Mesenchymal stem cell (in vitro differentiated cells and primary cell): ENCODE measurements at regions not wholly inside any gene's neighbourhood (a gene's known extent, or its start where the extent isn't known, plus 50 kb on each side); places are given as distances from the start of the nearest gene placed in this dataset.

ENCODE experiments used
- DNase-seq: peaks from one replicate; pipeline ENCODE4 v3.0.0-alpha.2; 2013
- H2AFZ ChIP-seq: one replicate; pipeline ENCODE4 v1.6.1; 2013; ENCODE audit warnings: low read depth, mild to moderate bottlenecking, control low read depth, inconsistent platforms, low read length, moderate library complexity
- H2AK5ac ChIP-seq: 2 replicates; pipeline ENCODE4 v1.6.1; 2013; ENCODE audit warnings: low read length, moderate library complexity, mild to moderate bottlenecking, inconsistent platforms; ENCODE audit not compliant: severe bottlenecking
- H2BK120ac ChIP-seq: one replicate; pipeline ENCODE4 v1.6.1; 2013; ENCODE audit warnings: low read depth, mild to moderate bottlenecking, inconsistent platforms, low read length, moderate library complexity
- H2BK12ac ChIP-seq, 2 experiments: one replicate each; pipeline ENCODE4 v1.6.1; 2013; ENCODE audit warnings: inconsistent platforms in 2 of 2, low read length in 2 of 2, mild to moderate bottlenecking in 2 of 2, moderate library complexity in 2 of 2, control low read depth in 1 of 2
- H2BK15ac ChIP-seq: one replicate; pipeline ENCODE4 v1.6.1; 2013; ENCODE audit warnings: mild to moderate bottlenecking, low read depth, inconsistent platforms; ENCODE audit not compliant: poor library complexity, severe bottlenecking
- H2BK5ac ChIP-seq: 2 replicates; pipeline ENCODE4 v1.6.1; 2013; ENCODE audit warnings: low read depth, mild to moderate bottlenecking, low read length, control low read depth, inconsistent platforms; ENCODE audit not compliant: poor library complexity, severe bottlenecking
- H3K14ac ChIP-seq, 2 experiments: one replicate each; pipeline ENCODE4 v1.6.1; 2013; ENCODE audit warnings: inconsistent platforms in 2 of 2, low read length in 2 of 2, control low read depth in 1 of 2, mild to moderate bottlenecking in 1 of 2, moderate library complexity in 1 of 2
- H3K18ac ChIP-seq, 2 experiments: one replicate each; pipeline ENCODE4 v1.6.1; 2013; ENCODE audit warnings: inconsistent platforms in 2 of 2, low read length in 2 of 2, control low read depth in 1 of 2, low read depth in 1 of 2, mild to moderate bottlenecking in 1 of 2
- H3K23ac ChIP-seq, 2 experiments: one replicate each; pipeline ENCODE4 v1.6.1; 2013; ENCODE audit warnings: inconsistent platforms in 2 of 2, low read length in 2 of 2, mild to moderate bottlenecking in 2 of 2, moderate library complexity in 2 of 2, control low read depth in 1 of 2
- H3K27ac ChIP-seq: 2 replicates; pipeline ENCODE4 v1.5.1; 2013; ENCODE audit warnings: mild to moderate bottlenecking, moderate library complexity, low read length, control low read depth, inconsistent platforms; ENCODE audit not compliant: poor library complexity, severe bottlenecking
- H3K27me3 ChIP-seq, 2 experiments: 2 replicates each; pipeline versions ENCODE4 v1.6.1 to v1.7.0; 2013; ENCODE audit warnings: low read length in 2 of 2, mild to moderate bottlenecking in 2 of 2, moderate library complexity in 2 of 2, control low read depth in 1 of 2, inconsistent platforms in 1 of 2; ENCODE audit not compliant: control insufficient read depth in 1 of 2, insufficient read depth in 1 of 2
- H3K36me3 ChIP-seq, 2 experiments: 2 replicates each; pipeline versions ENCODE4 v1.6.1 to v1.7.0; 2013; ENCODE audit warnings: low read length in 2 of 2, control low read depth in 1 of 2, inconsistent platforms in 1 of 2, low read depth in 1 of 2, mild to moderate bottlenecking in 1 of 2; ENCODE audit not compliant: insufficient read depth in 2 of 2, control insufficient read depth in 1 of 2
- H3K4ac ChIP-seq, 2 experiments: one replicate each; pipeline ENCODE4 v1.6.1; 2013; ENCODE audit warnings: inconsistent platforms in 2 of 2, low read length in 2 of 2, mild to moderate bottlenecking in 2 of 2, moderate library complexity in 2 of 2, control low read depth in 1 of 2, low read depth in 1 of 2
- H3K4me1 ChIP-seq: 2 replicates; pipeline ENCODE4 v1.6.1; 2013; ENCODE audit warnings: low read depth, low read length, control low read depth; ENCODE audit not compliant: control insufficient read depth, insufficient read depth
- H3K4me2 ChIP-seq: 2 replicates; pipeline ENCODE4 v1.6.1; 2013; ENCODE audit warnings: low read length, mild to moderate bottlenecking, inconsistent platforms; ENCODE audit not compliant: poor library complexity, severe bottlenecking
- H3K4me3 ChIP-seq, 2 experiments: 2 replicates each; pipeline versions ENCODE4 v1.5.1 to v1.7.0; 2013; ENCODE audit warnings: low read length in 2 of 2, mild to moderate bottlenecking in 2 of 2, control low read depth in 1 of 2, low read depth in 1 of 2; ENCODE audit not compliant: insufficient read depth in 1 of 2
- H3K79me1 ChIP-seq: replicated peaks from 2 replicates; pipeline ENCODE4 v1.6.1; 2013; ENCODE audit warnings: mild to moderate bottlenecking, control low read depth, low read length, inconsistent platforms; ENCODE audit not compliant: poor library complexity, severe bottlenecking
- H3K9ac ChIP-seq: 2 replicates; pipeline ENCODE4 v1.7.0; 2013; ENCODE audit warnings: mild to moderate bottlenecking, low read length, moderate library complexity
- H3K9me3 ChIP-seq: 2 replicates; pipeline ENCODE4 v1.7.0; 2013; ENCODE audit warnings: mild to moderate bottlenecking, low read length; ENCODE audit not compliant: control insufficient read depth
- H4K8ac ChIP-seq: one replicate; pipeline ENCODE4 v1.6.1; 2013; ENCODE audit warnings: inconsistent platforms, mild to moderate bottlenecking, low read length, moderate library complexity
- H4K91ac ChIP-seq: one replicate; pipeline ENCODE4 v1.6.1; 2013; ENCODE audit warnings: mild to moderate bottlenecking, low read length, inconsistent platforms
- WGBS: methylation state at CpG from one replicate; pipeline ENCODE4 v1.1.7; 2013; ENCODE audit warnings: mixed read lengths; 5-methylcytosine and 5-hydroxymethylcytosine counted together

GRCh38 chr4:138964716-138965426, 50.7 kb upstream of the NOCT start:
- H3K4me2 ChIP-seq, result no peak overlapping the region
- no peak overlapping the region for H3K9ac ChIP-seq
- H3K27ac ChIP-seq, result no peak overlapping the region
- no peak overlapping the region for H2BK5ac ChIP-seq
- no peaks in the 10 kb centered on the region for H3K79me1 ChIP-seq
- H2BK12ac ChIP-seq, result no peak overlapping the region
- no peaks in the 10 kb centered on the region for H3K4me1 ChIP-seq
- no peak overlapping the region for H3K14ac ChIP-seq
- DNase-seq, result no peak
- H3K18ac ChIP-seq, result no peak overlapping the region
- no peaks in the 10 kb centered on the region for H3K27me3 ChIP-seq
- H4K8ac ChIP-seq, result no peak overlapping the region
- H2BK15ac ChIP-seq, result no peak overlapping the region
- no peak overlapping the region for H3K4ac ChIP-seq
- H3K9me3 ChIP-seq, result no peaks in the 10 kb centered on the region
- no peak overlapping the region for H2AK5ac ChIP-seq
- no peaks in the 10 kb centered on the region for H3K36me3 ChIP-seq
- H3K4me3 ChIP-seq, result no peak overlapping the region
- no peak overlapping the region for H2BK120ac ChIP-seq
- H2AFZ ChIP-seq, result no peak overlapping the region
- no peak overlapping the region for H3K23ac ChIP-seq
- 83% methylated on average over 4 of the region's 8 CpGs for WGBS
- no peak overlapping the region for H4K91ac ChIP-seq

- 82% methylated on average over 1 of the region's 4 CpGs for WGBS
- no peaks in the 10 kb centered on the region for H3K36me3 ChIP-seq
- H2BK5ac ChIP-seq, result no peak overlapping the region
- H3K4me3 ChIP-seq, result no peak overlapping the region
- H3K9me3 ChIP-seq, result no peaks in the 10 kb centered on the region
- no peak overlapping the region for H3K14ac ChIP-seq
- H3K4me1 ChIP-seq, result no peaks in the 10 kb centered on the region
- no peaks in the 10 kb centered on the region for H3K79me1 ChIP-seq
- H3K18ac ChIP-seq, result no peak overlapping the region
- no peak overlapping the region for H4K91ac ChIP-seq
- H3K4ac ChIP-seq, result no peak overlapping the region
- H3K4me2 ChIP-seq, result no peak overlapping the region
- H2BK120ac ChIP-seq, result no peak overlapping the region
- no peak overlapping the region for H2BK15ac ChIP-seq
- DNase-seq, result no peak
- no peak overlapping the region for H4K8ac ChIP-seq
- no peak overlapping the region for H2AK5ac ChIP-seq
- no peak overlapping the region for H3K9ac ChIP-seq
- H3K27ac ChIP-seq, result no peak overlapping the region
- H2BK12ac ChIP-seq, result no peak overlapping the region
- H3K27me3 ChIP-seq, result no peaks in the 10 kb centered on the region
- no peak overlapping the region for H3K23ac ChIP-seq
- no peak overlapping the region for H2AFZ ChIP-seq
Measured at GRCh38 chr4:138963412-138963811, 52.2 kb upstream of the NOCT start.

GRCh38 chr4:138961664-138962063, 53.9 kb upstream of the NOCT start:
- 100% methylated on average over 1 of the region's 1 CpG for WGBS
- H4K91ac ChIP-seq, result no peak overlapping the region
- no peak for DNase-seq

GRCh38 chr4:138961129-138961528, 54.5 kb upstream of the NOCT start:
- Histone ChIP-seq H2BK12ac (no peak overlapping the region), H2BK15ac (no peak overlapping the region), H2BK5ac (no peak overlapping the region), H3K36me3 (no peaks in the 10 kb centered on the region), H3K23ac (no peak overlapping the region), H4K8ac (no peak overlapping the region), H3K9ac (no peak overlapping the region), H2AK5ac (no peak overlapping the region), H3K79me1 (no peaks in the 10 kb centered on the region), H3K4me1 (no peaks in the 10 kb centered on the region), H2AFZ (no peak overlapping the region), H3K4me2 (no peak overlapping the region), H3K27ac (no peak overlapping the region), H4K91ac (no peak overlapping the region), H3K4ac (no peak overlapping the region), H3K4me3 (no peak overlapping the region), H2BK120ac (no peak overlapping the region), H3K18ac (no peak overlapping the region), H3K27me3 (no peaks in the 10 kb centered on the region), H3K9me3 (no peaks in the 10 kb centered on the region), H3K14ac (no peak overlapping the region)
- 98% methylated on average over 3 of the region's 5 CpGs for WGBS
- no peak for DNase-seq

More at GRCh38 chr4:138961664-138962063, 53.9 kb upstream of the NOCT start:
- Histone ChIP-seq H3K27ac (no peak overlapping the region), H4K8ac (no peak overlapping the region), H3K36me3 (no peaks in the 10 kb centered on the region), H2BK5ac (no peak overlapping the region), H2AFZ (no peak overlapping the region), H2AK5ac (no peak overlapping the region), H3K9me3 (no peaks in the 10 kb centered on the region), H3K79me1 (no peaks in the 10 kb centered on the region), H3K27me3 (no peaks in the 10 kb centered on the region), H3K4me1 (no peaks in the 10 kb centered on the region), H3K9ac (no peak overlapping the region), H3K4me2 (no peak overlapping the region), H3K18ac (no peak overlapping the region), H3K4ac (no peak overlapping the region), H3K14ac (no peak overlapping the region), H2BK12ac (no peak overlapping the region), H3K23ac (no peak overlapping the region), H2BK15ac (no peak overlapping the region), H2BK120ac (no peak overlapping the region), H3K4me3 (no peak overlapping the region)
